ENCODE measurements at regions not wholly inside any gene's neighbourhood (a gene's known extent, or its start where the extent isn't known, plus 50 kb on each side); places are given as distances from the start of the nearest gene placed in this dataset.

- TF ChIP-seq EZH2 (IDR thresholded peaks at IDR 0.05; ENCODE audit: borderline replicate concordance, control insufficient read depth, low read depth, low read length) (no peak), CTCF (IDR thresholded peaks at IDR 0.05 in 2 of 3, conservative IDR thresholded peaks at IDR 0.05 in 1 of 3; ENCODE audit: control insufficient read depth in 2 of 3, extremely low read depth in 1 of 3, insufficient read depth in 1 of 3, low read depth in 3 of 3, low read length in 3 of 3) (no peak), SMC3 (IDR thresholded peaks at IDR 0.05; ENCODE audit: borderline replicate concordance, low read length) (no peak), ZBTB11 (CRISPR knock-in tag; IDR thresholded peaks at IDR 0.05) (no peak), CUX1 (IDR thresholded peaks at IDR 0.05; ENCODE audit: insufficient replicate concordance, low read depth, low read length) (no peak), EGR1 (IDR thresholded peaks at IDR 0.05; ENCODE audit: borderline replicate concordance in 1 of 2, low read depth in 2 of 2, low read length in 2 of 2) (no peak), NR2C2 (IDR thresholded peaks at IDR 0.05; ENCODE audit: borderline replicate concordance, control insufficient read depth, insufficient read length, low read depth) (no peak), ATF7 (IDR thresholded peaks at IDR 0.05; ENCODE audit: low read depth) (no peak), YY1 (IDR thresholded peaks at IDR 0.05; ENCODE audit: low read depth, low read length) (no peak), RELA (IDR thresholded peaks at IDR 0.05; ENCODE audit: borderline replicate concordance, partially characterized antibody) (no peak), PML (IDR thresholded peaks at IDR 0.05; ENCODE audit: low read length) (no peak), MXI1 (IDR thresholded peaks at IDR 0.05; ENCODE audit: low read depth, low read length) (no peak)
Measured at GRCh38 chr11:94671553-94672366, 96.4 kb upstream of the AMOTL1 start.

Measured in GM12878 (cell line).